B cell (primary cell): ENCODE measurements at regions not wholly inside any gene's neighbourhood (a gene's known extent, or its start where the extent isn't known, plus 50 kb on each side); places are given as distances from the start of the nearest gene placed in this dataset.

Experiments used
- ATAC-seq: fragments of 200-7000 bp; cut with Tn5 transposase; one replicate; pipeline ENCODE4 v1.10.0; 2021; ENCODE audit warnings: low read depth, mild to moderate bottlenecking, moderate number of reproducible peaks, moderate library complexity
- CTCF ChIA-PET: fragments of 350-600 bp; sonication (Branson Sonifier 250); formaldehyde crosslinking; loops from one replicate; lab custom pipeline; 2021; ENCODE audit warnings: antibody characterized with exemption, inconsistent platforms; lab: Charles Lee
- POLR2A ChIA-PET: fragments of 350-600 bp; sonication (Branson Sonifier 250); formaldehyde crosslinking; loops from one replicate; lab custom pipeline; 2021; ENCODE audit warnings: antibody characterized with exemption; lab: Charles Lee
- DNase-seq: peaks from one replicate; pipeline ENCODE4 v3.0.0; 2013
- H2AFZ ChIP-seq: 2 replicates; pipeline ENCODE4 v1.6.1; 2012; ENCODE audit warnings: mild to moderate bottlenecking, low read depth, low read length; ENCODE audit not compliant: insufficient read depth, poor library complexity, severe bottlenecking
- H3K27ac ChIP-seq, 2 donors: 1 replicate in 1 of 2; 2 replicates in 1 of 2; pipeline ENCODE4 v1.5.1; 2012 to 2013; ENCODE audit warnings: low read length in 2 of 2, mild to moderate bottlenecking in 2 of 2, moderate library complexity in 1 of 2
- H3K27me3 ChIP-seq, 4 experiments: fragments of 200-600 bp in 1 of 4; sonication (generic) in 1 of 4; replicated peaks in 1 of 4; 1 replicate in 2 of 4; 2 replicates in 2 of 4; pipeline versions ENCODE4 v1.6.1 to v1.7.0; 2013 to 2016; ENCODE audit warnings: low read length in 3 of 4, mild to moderate bottlenecking in 2 of 4, mixed read lengths in 1 of 4, moderate library complexity in 1 of 4; ENCODE audit not compliant: insufficient read depth in 4 of 4, control insufficient read depth in 3 of 4; ENCODE audit errors: control extremely low read depth in 1 of 4
- H3K36me3 ChIP-seq, 2 experiments: replicated peaks in 1 of 2; 1 replicate in 1 of 2; 2 replicates in 1 of 2; pipeline versions ENCODE4 v1.6.1 to v1.7.1; 2013; ENCODE audit warnings: low read length in 1 of 2; ENCODE audit not compliant: insufficient read depth in 2 of 2, control insufficient read depth in 1 of 2; ENCODE audit errors: control extremely low read depth in 1 of 2, extremely low read depth in 1 of 2
- H3K4me1 ChIP-seq, 2 donors: fragments of 200-600 bp in 1 of 2; sonication (generic) in 1 of 2; 1 replicate in 1 of 2; 2 replicates in 1 of 2; pipeline versions ENCODE4 v1.5.1 to v1.6.1; 2013 to 2017; ENCODE audit warnings: low read length in 2 of 2; ENCODE audit not compliant: control insufficient read depth in 2 of 2, insufficient read depth in 2 of 2
- H3K4me2 ChIP-seq: replicated peaks from 2 replicates; pipeline ENCODE3; 2012; ENCODE audit warnings: mild to moderate bottlenecking, low read depth, low read length; ENCODE audit not compliant: poor library complexity, severe bottlenecking
- H3K4me3 ChIP-seq, 5 experiments: fragments of 200-600 bp in 1 of 5; sonication (generic) in 1 of 5; 1 replicate in 3 of 5; 2 replicates in 2 of 5; pipeline versions ENCODE4 v1.5.1 to v1.7.0; 2011 to 2016; ENCODE audit warnings: low read length in 4 of 5, mild to moderate bottlenecking in 4 of 5, low read depth in 2 of 5, control low read depth in 1 of 5, moderate library complexity in 1 of 5; ENCODE audit not compliant: insufficient read depth in 1 of 5; ENCODE audit errors: control extremely low read depth in 1 of 5, extremely low read depth in 1 of 5
- H3K79me2 ChIP-seq: fragments of 200-600 bp; sonication (generic); one replicate; pipeline ENCODE4 v1.6.0; 2016; ENCODE audit warnings: low read length; ENCODE audit not compliant: control insufficient read depth, insufficient read depth
- H3K9ac ChIP-seq: fragments of 200-600 bp; sonication (generic); 2 replicates; pipeline ENCODE4 v1.6.1; 2017; ENCODE audit warnings: mild to moderate bottlenecking, low read length, moderate library complexity
- H3K9me3 ChIP-seq, 3 donors: one replicate each; pipeline versions ENCODE4 v1.6.1 to v1.7.1; 2013; ENCODE audit warnings: low read length in 2 of 3; ENCODE audit not compliant: control insufficient read depth in 2 of 3, insufficient read depth in 1 of 3; ENCODE audit errors: control extremely low read depth in 1 of 3
- H4K20me1 ChIP-seq: 2 replicates; pipeline ENCODE4 v1.6.0; 2012; ENCODE audit warnings: mild to moderate bottlenecking, low read length; ENCODE audit not compliant: insufficient read depth, control insufficient read depth, poor library complexity, severe bottlenecking
- H3K27ac Mint-ChIP-seq: one replicate; pipeline ENCODE4 v1.8.0; 2021; ENCODE audit warnings: mixed read lengths
- H3K27me3 Mint-ChIP-seq: one replicate; pipeline ENCODE4 v1.8.0; 2021; ENCODE audit warnings: mixed read lengths
- H3K4me1 Mint-ChIP-seq: one replicate; pipeline ENCODE4 v1.8.0; 2021; ENCODE audit warnings: mixed read lengths
- H3K4me3 Mint-ChIP-seq: one replicate; pipeline ENCODE4 v1.8.0; 2021; ENCODE audit warnings: mixed read lengths
- H3K9me3 Mint-ChIP-seq: one replicate; pipeline ENCODE4 v1.8.0; 2022; ENCODE audit warnings: mixed read lengths; ENCODE audit not compliant: insufficient read depth
- CTCF ChIP-seq: fragments of 200-600 bp; IDR thresholded peaks from one replicate; pipeline ENCODE4 v1.8.0; 2022; ENCODE audit warnings: antibody characterized with exemption, mild to moderate bottlenecking
- EZH2 ChIP-seq: IDR thresholded peaks from 2 replicates; pipeline ENCODE4 v1.6.1; 2012; ENCODE audit warnings: borderline replicate concordance, low read depth, mild to moderate bottlenecking, moderate library complexity, low read length; ENCODE audit not compliant: insufficient read depth, poor library complexity, severe bottlenecking
- WGBS: methylation state at CpG from one replicate; pipeline ENCODE4 v1.1.5; 2013; ENCODE audit warnings: missing lambda C conversion rate; ENCODE audit not compliant: insufficient coverage; 5-methylcytosine and 5-hydroxymethylcytosine counted together
- intact Hi-C: fragments of 100-400 bp; cut with micrococcal nuclease; formaldehyde crosslinking; loops from one replicate; pipeline ENCODE4 v1.10.0; 2022

DNA sequence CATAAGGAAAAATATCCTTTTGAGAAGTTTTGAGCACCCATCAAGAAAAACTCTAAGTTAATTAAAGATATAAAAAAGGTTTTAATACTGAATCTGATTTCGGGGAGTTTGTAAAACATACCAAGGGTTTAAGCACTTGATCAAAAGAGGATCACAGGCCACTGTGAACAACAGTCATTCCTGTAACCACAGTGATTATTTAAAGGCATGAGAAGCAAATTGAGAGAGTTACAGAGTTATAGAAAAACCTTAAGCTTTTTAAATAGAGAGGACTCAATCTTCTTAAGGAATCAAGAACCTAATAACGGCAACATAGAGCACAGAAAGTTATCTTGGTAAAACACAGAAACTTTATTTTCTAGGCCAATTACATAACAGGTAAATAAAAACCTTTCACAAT, 831.6 kb downstream of the C6orf118 start:
- no peak overlapping the region for H3K9ac ChIP-seq
- no peak overlapping the region for H3K4me3 Mint-ChIP-seq
- no peaks in the 10 kb centered on the region for H3K4me1 ChIP-seq
- no peak for TF ChIP-seq EZH2
- no peak for TF ChIP-seq CTCF
- POLR2A ChIA-PET, result no interaction called here
- no peaks in the 10 kb centered on the region for H3K79me2 ChIP-seq
- H3K27ac Mint-ChIP-seq, result no peak overlapping the region
- no CpG with 5 or more reads among the region's 2 CpGs for WGBS
- H3K9me3 ChIP-seq, result peaks cover 0 to under 1% (median 0%) of the 10 kb centered on the region in 3 donors
- no peak overlapping the region for H2AFZ ChIP-seq
- peaks cover 5% of the 10 kb centered on the region for H3K9me3 Mint-ChIP-seq
- intact Hi-C loops, result no loop called here
- no peaks in the 10 kb centered on the region for H3K27me3 Mint-ChIP-seq
- H3K4me2 ChIP-seq, result no peak overlapping the region
- H3K27me3 ChIP-seq, result no peaks in the 10 kb centered on the region
- no peaks in the 10 kb centered on the region for H3K36me3 ChIP-seq
- no peaks in the 10 kb centered on the region for H4K20me1 ChIP-seq
- H3K4me1 Mint-ChIP-seq, result no peaks in the 10 kb centered on the region
- CTCF ChIA-PET, result no interaction called here
- DNase-seq (no peak), ATAC-seq (no peak)
- H3K27ac ChIP-seq, result no peak overlapping the region
- no peak overlapping the region for H3K4me3 ChIP-seq

GRCh38 chr6:164477101-164477500, 832.3 kb downstream of the C6orf118 start:
- Histone ChIP-seq H3K4me3 (no peak overlapping the region), H3K36me3 (no peaks in the 10 kb centered on the region), H3K9ac (no peak overlapping the region), H3K27me3 (no peaks in the 10 kb centered on the region), H3K4me2 (no peak overlapping the region), H2AFZ (no peak overlapping the region), H3K79me2 (no peaks in the 10 kb centered on the region), H3K27ac (no peak overlapping the region), H3K9me3 (no peaks in the 10 kb centered on the region), H3K4me1 (no peaks in the 10 kb centered on the region), H4K20me1 (no peaks in the 10 kb centered on the region)
- intact Hi-C loops, result no loop called here
- TF ChIP-seq EZH2 (no peak), CTCF (no peak)
- no CpG with 5 or more reads among the region's 1 CpG for WGBS
- Mint-ChIP-seq H3K27me3 (no peaks in the 10 kb centered on the region), H3K4me3 (no peak overlapping the region), H3K4me1 (no peaks in the 10 kb centered on the region), H3K27ac (no peak overlapping the region), H3K9me3 (peaks cover 2% of the 10 kb centered on the region)
- ATAC-seq (no peak), DNase-seq (no peak)
- ChIA-PET CTCF (no interaction called here), POLR2A (no interaction called here)
